ENCODE measurements at regions not wholly inside any gene's neighbourhood (a gene's known extent, or its start where the extent isn't known, plus 50 kb on each side); places are given as distances from the start of the nearest gene placed in this dataset.

DNA sequence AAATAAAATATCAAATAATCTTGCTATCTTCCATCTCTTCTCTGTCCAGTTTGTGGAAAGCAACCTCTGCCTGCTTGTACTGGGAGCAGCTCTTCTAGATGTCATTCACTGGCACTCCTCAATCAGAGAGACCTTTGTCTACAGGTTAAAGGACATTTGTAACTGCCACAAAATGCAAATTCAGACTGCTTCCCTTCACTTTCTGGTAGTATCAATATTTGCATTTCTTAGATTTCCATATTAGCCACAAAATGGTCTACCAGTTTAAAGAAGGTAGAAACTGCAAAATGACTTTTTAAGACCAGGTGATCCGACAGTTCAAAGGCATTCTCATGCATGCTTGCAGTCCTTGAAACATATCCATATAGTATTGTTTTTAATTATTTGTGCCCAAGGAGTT lies 51.7 kb upstream of the RCN1 start:
- H3K4me3 ChIP-seq = no peak overlapping the region
- no peak for DNase-seq
- intact Hi-C loops (cut with DNase I; ENCODE audit: low total_unique reads) = no loop called here
- no peaks in the 10 kb centered on the region for H3K4me1 ChIP-seq
- peaks cover 0 to 14% of the 10 kb centered on the region in 2 donors for H3K27me3 ChIP-seq
- no peak overlapping the region for H3K27ac ChIP-seq
- no peaks in the 10 kb centered on the region for H3K9me3 ChIP-seq
- no peak for TF ChIP-seq CTCF (IDR thresholded peaks at IDR 0.05)
- H3K36me3 ChIP-seq = no peaks in the 10 kb centered on the region

GRCh38 chr11:32034680-32035079 lies 56.2 kb upstream of the RCN1 start:
- Histone ChIP-seq H3K9me3 (no peaks in the 10 kb centered on the region), H3K4me1 (no peaks in the 10 kb centered on the region), H3K36me3 (no peaks in the 10 kb centered on the region), H3K4me3 (no peak overlapping the region), H3K27ac (no peak overlapping the region), H3K27me3 (peaks cover 0 to 9% of the 10 kb centered on the region in 2 donors)
- TF ChIP-seq CTCF (IDR thresholded peaks at IDR 0.05) = no peak
- intact Hi-C loops (cut with DNase I; ENCODE audit: low total_unique reads) = no loop called here
- no peak for DNase-seq

DNA sequence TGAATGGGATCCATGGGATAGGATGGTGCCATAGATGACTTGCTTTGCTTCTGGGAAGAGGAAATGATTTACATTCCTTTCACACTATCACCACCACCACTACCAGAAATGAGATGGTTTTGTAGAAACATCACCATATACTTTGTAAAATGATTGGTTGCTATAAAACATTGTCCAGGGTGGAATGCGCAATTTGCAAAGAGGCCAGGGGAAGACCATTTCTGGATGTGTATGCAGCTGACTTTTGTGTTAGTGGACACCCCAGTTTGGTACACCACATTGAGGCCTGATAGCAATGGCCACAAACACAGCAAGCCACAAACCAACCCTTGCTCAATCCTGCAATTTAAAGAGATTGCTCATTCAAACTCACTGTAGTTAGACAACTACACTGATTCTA lies 56.7 kb upstream of the RCN1 start:
- Histone ChIP-seq H3K4me3 (no peak overlapping the region), H3K9me3 (no peaks in the 10 kb centered on the region), H3K4me1 (no peaks in the 10 kb centered on the region), H3K36me3 (no peaks in the 10 kb centered on the region), H3K27ac (no peak overlapping the region), H3K27me3 (peaks cover 0 to 9% of the 10 kb centered on the region in 2 donors)
- intact Hi-C loops (cut with DNase I; ENCODE audit: low total_unique reads) = no loop called here
- TF ChIP-seq CTCF (IDR thresholded peaks at IDR 0.05) = no peak
- no peak for DNase-seq

GRCh38 chr11:32033491-32033890 lies 57.4 kb upstream of the RCN1 start:
- H3K4me1 ChIP-seq = no peaks in the 10 kb centered on the region
- DNase-seq = no peak
- peaks cover 0 to 4% of the 10 kb centered on the region in 2 donors for H3K27me3 ChIP-seq
- H3K27ac ChIP-seq = no peak overlapping the region
- intact Hi-C loops (cut with DNase I; ENCODE audit: low total_unique reads) = no loop called here
- no peak for TF ChIP-seq CTCF (IDR thresholded peaks at IDR 0.05)
- no peaks in the 10 kb centered on the region for H3K36me3 ChIP-seq
- H3K4me3 ChIP-seq = no peak overlapping the region
- no peaks in the 10 kb centered on the region for H3K9me3 ChIP-seq

DNA sequence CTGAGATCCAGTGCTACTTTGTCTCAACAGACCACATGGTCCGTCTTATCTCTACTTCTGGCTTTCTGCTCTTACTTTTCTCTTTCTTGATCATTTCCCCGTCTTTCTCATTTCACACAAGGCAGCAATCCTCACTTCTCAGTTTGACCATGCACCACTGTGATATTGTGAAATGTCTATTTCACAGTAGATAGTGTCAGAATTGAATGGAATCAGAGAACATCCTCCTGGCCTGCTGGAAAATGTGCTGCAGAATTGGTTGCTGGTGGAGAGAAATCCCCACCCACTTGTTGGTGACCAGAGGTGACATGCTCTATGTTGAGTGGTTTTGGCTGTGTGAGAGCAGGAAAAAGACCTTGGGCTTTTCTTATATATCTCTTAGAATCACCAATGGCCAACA lies 57.8 kb upstream of the RCN1 start:
- no peaks in the 10 kb centered on the region for H3K9me3 ChIP-seq
- no peak for TF ChIP-seq CTCF (IDR thresholded peaks at IDR 0.05)
- peaks cover 0 to 4% of the 10 kb centered on the region in 2 donors for H3K27me3 ChIP-seq
- no peak overlapping the region for H3K27ac ChIP-seq
- H3K36me3 ChIP-seq = no peaks in the 10 kb centered on the region
- no peaks in the 10 kb centered on the region for H3K4me1 ChIP-seq
- DNase-seq = no peak
- intact Hi-C loops (cut with DNase I; ENCODE audit: low total_unique reads) = no loop called here
- H3K4me3 ChIP-seq = no peak overlapping the region

DNA sequence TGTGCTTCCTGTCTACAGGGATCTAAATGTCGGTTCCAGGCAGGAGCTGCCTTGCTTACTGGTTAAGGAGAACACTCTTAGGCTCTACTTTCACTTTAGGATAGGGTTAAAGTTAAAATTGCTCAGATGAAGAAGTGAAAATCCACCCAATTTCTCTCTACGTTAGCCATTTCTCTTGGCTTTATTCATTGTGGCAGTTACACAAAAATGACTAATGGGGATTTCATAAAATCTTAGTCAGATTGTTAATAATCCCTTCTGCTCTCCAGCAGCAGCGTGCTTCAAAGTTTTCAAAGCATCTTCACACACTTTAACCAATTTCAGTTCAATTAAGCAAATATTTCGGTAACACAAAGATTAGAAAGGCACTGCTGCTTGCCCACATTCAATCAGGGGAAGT lies 58.4 kb upstream of the RCN1 start:
- intact Hi-C loops (cut with DNase I; ENCODE audit: low total_unique reads) = no loop called here
- H3K4me1 ChIP-seq = no peaks in the 10 kb centered on the region
- peaks cover 0 to 4% of the 10 kb centered on the region in 2 donors for H3K27me3 ChIP-seq
- no peak overlapping the region for H3K4me3 ChIP-seq
- no peak for DNase-seq
- H3K36me3 ChIP-seq = no peaks in the 10 kb centered on the region
- no peaks in the 10 kb centered on the region for H3K9me3 ChIP-seq
- TF ChIP-seq CTCF (IDR thresholded peaks at IDR 0.05) = no peak
- H3K27ac ChIP-seq = no peak overlapping the region

All from tibial artery (tissue), 4 donors.